CD14-positive monocyte (primary cell): ENCODE measurements at regions not wholly inside any gene's neighbourhood (a gene's known extent, or its start where the extent isn't known, plus 50 kb on each side); places are given as distances from the start of the nearest gene placed in this dataset.

Experiments
- DNase-seq, 3 donors: peaks; one replicate each; pipeline ENCODE4 v3.0.0-alpha.2; 2011 to 2022
- H2AFZ ChIP-seq: 2 replicates; pipeline ENCODE4 v1.6.0; 2012; ENCODE audit warnings: mild to moderate bottlenecking, low read depth, low read length, inconsistent platforms; ENCODE audit not compliant: insufficient read depth, poor library complexity, severe bottlenecking
- H3K27ac ChIP-seq, 2 donors: 1 replicate in 1 of 2; 2 replicates in 1 of 2; pipeline ENCODE4 v1.5.1; 2012 to 2013; ENCODE audit warnings: low read length in 2 of 2, control low read depth in 1 of 2, inconsistent platforms in 1 of 2, low read depth in 1 of 2, mild to moderate bottlenecking in 1 of 2
- H3K27me3 ChIP-seq, 2 donors: one replicate each; pipeline versions ENCODE4 v1.6.0 to v1.6.1; 2011 to 2013; ENCODE audit warnings: low read length in 2 of 2; ENCODE audit not compliant: control insufficient read depth in 2 of 2, insufficient read depth in 2 of 2
- H3K36me3 ChIP-seq, 2 donors: replicated peaks in 1 of 2; 1 replicate in 1 of 2; 2 replicates in 1 of 2; pipeline versions ENCODE4 v1.5.1 to v1.6.1; 2012 to 2013; ENCODE audit warnings: low read length in 2 of 2, control low read depth in 1 of 2, inconsistent platforms in 1 of 2, mild to moderate bottlenecking in 1 of 2; ENCODE audit not compliant: insufficient read depth in 2 of 2, control insufficient read depth in 1 of 2
- H3K4me1 ChIP-seq, 2 donors: 1 replicate in 1 of 2; 2 replicates in 1 of 2; pipeline versions ENCODE4 v1.5.1 to v1.6.1; 2012 to 2013; ENCODE audit warnings: low read length in 2 of 2, control low read depth in 1 of 2, inconsistent platforms in 1 of 2, mild to moderate bottlenecking in 1 of 2, moderate library complexity in 1 of 2; ENCODE audit not compliant: insufficient read depth in 2 of 2, control insufficient read depth in 1 of 2
- H3K4me2 ChIP-seq: replicated peaks from 2 replicates; pipeline ENCODE3; 2012; ENCODE audit warnings: low read length, moderate library complexity, mild to moderate bottlenecking; ENCODE audit not compliant: poor library complexity, severe bottlenecking; ENCODE audit errors: extremely low read depth
- H3K4me3 ChIP-seq, 3 experiments: fragments of 200-600 bp in 1 of 3; sonication (generic) in 1 of 3; replicated peaks in 1 of 3; 1 replicate in 2 of 3; 2 replicates in 1 of 3; pipeline ENCODE4 v1.5.1; 2011 to 2013; ENCODE audit warnings: low read length in 3 of 3, mild to moderate bottlenecking in 3 of 3, control low read depth in 2 of 3, low read depth in 2 of 3, inconsistent platforms in 1 of 3, moderate library complexity in 1 of 3
- H3K79me2 ChIP-seq: 2 replicates; pipeline ENCODE4 v1.6.0; 2012; ENCODE audit warnings: mild to moderate bottlenecking, control low read depth, inconsistent platforms, low read length, moderate library complexity; ENCODE audit not compliant: insufficient read depth
- H3K9ac ChIP-seq: 2 replicates; pipeline ENCODE4 v1.6.0; 2017; ENCODE audit warnings: low read length, mild to moderate bottlenecking; ENCODE audit not compliant: insufficient read depth, poor library complexity, severe bottlenecking
- H3K9me3 ChIP-seq, 2 donors: replicated peaks in 1 of 2; 1 replicate in 1 of 2; 2 replicates in 1 of 2; pipeline versions ENCODE4 v1.5.1 to v1.6.1; 2012 to 2013; ENCODE audit warnings: low read length in 2 of 2, control low read depth in 1 of 2; ENCODE audit not compliant: control insufficient read depth in 1 of 2, insufficient read depth in 1 of 2
- H4K20me1 ChIP-seq: 2 replicates; pipeline ENCODE4 v1.6.0; 2012; ENCODE audit warnings: mild to moderate bottlenecking, low read length, control low read depth, moderate library complexity; ENCODE audit not compliant: insufficient read depth
- H3K27ac Mint-ChIP-seq, 7 donors: one replicate each; pipeline ENCODE4 v1.8.0; 2020; ENCODE audit warnings: mild to moderate bottlenecking in 7 of 7, mixed read lengths in 7 of 7, moderate library complexity in 6 of 7, inconsistent platforms in 2 of 7
- H3K27me3 Mint-ChIP-seq, 3 donors: one replicate each; pipeline ENCODE4 v1.8.0; 2021 to 2022; ENCODE audit warnings: low read depth in 3 of 3, mild to moderate bottlenecking in 3 of 3, mixed read lengths in 3 of 3, moderate library complexity in 3 of 3, inconsistent platforms in 1 of 3
- H3K36me3 Mint-ChIP-seq, 2 donors: one replicate each; pipeline ENCODE4 v1.8.0; 2020; ENCODE audit warnings: mixed read lengths in 2 of 2, inconsistent platforms in 1 of 2, mild to moderate bottlenecking in 1 of 2
- H3K4me1 Mint-ChIP-seq: one replicate; pipeline ENCODE4 v1.8.0; 2020; ENCODE audit warnings: mild to moderate bottlenecking, mixed read lengths
- H3K4me3 Mint-ChIP-seq, 2 donors: one replicate each; pipeline ENCODE4 v1.8.0; 2020; ENCODE audit warnings: mild to moderate bottlenecking in 2 of 2, mixed read lengths in 2 of 2, moderate library complexity in 1 of 2
- H3K9me3 Mint-ChIP-seq, 7 donors: one replicate each; pipeline ENCODE4 v1.8.0; 2020 to 2022; ENCODE audit warnings: mixed read lengths in 7 of 7, mild to moderate bottlenecking in 6 of 7, moderate library complexity in 6 of 7, inconsistent platforms in 2 of 7
- CTCF ChIP-seq: fragments of 200-600 bp; IDR thresholded peaks from one replicate; pipeline ENCODE4 v1.8.0; 2022; ENCODE audit warnings: antibody characterized with exemption, mild to moderate bottlenecking
- WGBS: methylation state at CpG from one replicate; pipeline ENCODE4 v1.1.5; 2013; ENCODE audit warnings: missing lambda C conversion rate; ENCODE audit not compliant: insufficient coverage; 5-methylcytosine and 5-hydroxymethylcytosine counted together
- intact Hi-C, 2 donors: fragments of 100-400 bp; cut with micrococcal nuclease; formaldehyde crosslinking; loops; one replicate each; pipeline versions ENCODE4 v1.15.0 to v1.15.1; 2023

- H3K4me2 ChIP-seq = no peak overlapping the region
- H3K27me3 Mint-ChIP-seq = peaks cover 0 to 8% (median 3%) of the 10 kb centered on the region in 3 donors
- no peaks in the 10 kb centered on the region for H3K27me3 ChIP-seq
- no peaks in the 10 kb centered on the region for H3K9me3 Mint-ChIP-seq
- no peaks in the 10 kb centered on the region for H3K36me3 Mint-ChIP-seq
- no peak overlapping the region for H3K4me3 ChIP-seq
- no peak for DNase-seq
- no peak overlapping the region for H3K27ac Mint-ChIP-seq
- H3K79me2 ChIP-seq = no peaks in the 10 kb centered on the region
- no peak overlapping the region for H3K9ac ChIP-seq
- no peaks in the 10 kb centered on the region for H3K4me1 Mint-ChIP-seq
- intact Hi-C loops = no loop called here
- H3K4me3 Mint-ChIP-seq = no peak overlapping the region
- H4K20me1 ChIP-seq = no peaks in the 10 kb centered on the region
- H3K36me3 ChIP-seq = no peaks in the 10 kb centered on the region
- H3K27ac ChIP-seq = no peak overlapping the region
- no peak for TF ChIP-seq CTCF
- no peak overlapping the region for H2AFZ ChIP-seq
- H3K9me3 ChIP-seq = no peaks in the 10 kb centered on the region
- H3K4me1 ChIP-seq = no peaks in the 10 kb centered on the region
These were observed 121.2 kb upstream of the LINGO1 start for GRCh38 chr15:77753939-77754338.

- 30% methylated on average over 5 of the region's 9 CpGs for WGBS
- Mint-ChIP-seq H3K4me1 (no peaks in the 10 kb centered on the region), H3K27ac (no peak overlapping the region), H3K4me3 (no peak overlapping the region), H3K27me3 (peaks cover 0 to 9% (median 3%) of the 10 kb centered on the region in 3 donors), H3K36me3 (no peaks in the 10 kb centered on the region), H3K9me3 (no peaks in the 10 kb centered on the region)
- no peak overlapping the region for H3K4me2 ChIP-seq
- H3K9ac ChIP-seq = no peak overlapping the region
- H3K4me3 ChIP-seq = no peak overlapping the region
- intact Hi-C loops = no loop called here
- no peak overlapping the region for H3K27ac ChIP-seq
- H3K36me3 ChIP-seq = no peaks in the 10 kb centered on the region
- H2AFZ ChIP-seq = no peak overlapping the region
- H3K4me1 ChIP-seq = no peaks in the 10 kb centered on the region
- no peaks in the 10 kb centered on the region for H4K20me1 ChIP-seq
- no peaks in the 10 kb centered on the region for H3K9me3 ChIP-seq
- no peaks in the 10 kb centered on the region for H3K79me2 ChIP-seq
- no peak for DNase-seq
- H3K27me3 ChIP-seq = no peaks in the 10 kb centered on the region
- no peak for TF ChIP-seq CTCF
These were observed 120.7 kb upstream of the LINGO1 start for GRCh38 chr15:77753281-77753873.
